ENCODE measurements at regions not wholly inside any gene's neighbourhood (a gene's known extent, or its start where the extent isn't known, plus 50 kb on each side); places are given as distances from the start of the nearest gene placed in this dataset.

DNA sequence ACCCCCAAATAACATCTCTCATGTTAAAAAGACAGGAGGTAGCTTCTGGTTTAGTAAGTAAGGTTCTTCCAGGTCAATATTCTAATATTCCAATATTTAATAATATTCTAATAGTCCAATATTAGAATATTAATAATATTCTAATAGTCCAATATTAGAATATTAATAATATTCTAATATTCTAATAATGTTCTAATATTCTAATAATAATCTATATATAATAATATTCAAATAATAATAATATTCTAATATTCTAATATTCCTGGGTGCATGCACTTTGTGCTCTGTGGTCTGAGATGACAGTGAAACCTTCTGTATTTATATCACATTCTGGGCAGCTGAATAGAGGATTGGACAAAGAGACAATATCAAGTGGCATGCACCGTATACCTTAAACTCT lies 96.1 kb downstream of the PCDH10 start:
- ATAC-seq (ENCODE audit: low read depth in 2 of 2) = no peak
- no peak for DNase-seq
- no peak overlapping the region for H3K27ac Mint-ChIP-seq
- H3K36me3 Mint-ChIP-seq = no peaks in the 10 kb centered on the region
- no peaks in the 10 kb centered on the region for H3K4me1 Mint-ChIP-seq
- no peaks in the 10 kb centered on the region for H3K27me3 Mint-ChIP-seq
- H3K9me3 Mint-ChIP-seq = no peaks in the 10 kb centered on the region
- no peak overlapping the region for H3K4me3 Mint-ChIP-seq
